RWPE1 (cell line): ENCODE measurements at regions not wholly inside any gene's neighbourhood (a gene's known extent, or its start where the extent isn't known, plus 50 kb on each side); places are given as distances from the start of the nearest gene placed in this dataset.
"Not testable (repeated sequence)": the region's sequence is repeated elsewhere in the genome, so short reads cannot be mapped to it uniquely, and the experiment has no call there.

Experiments used
- CTCF ChIA-PET: fragments of 350-600 bp; sonication (Branson Sonifier 250); formaldehyde crosslinking; extraction: SDS; loops from one replicate; lab custom pipeline; 2021; lab: Yijun Ruan, JAX
- POLR2A ChIA-PET: fragments of 400-600 bp; formaldehyde crosslinking; extraction: SDS; loops from one replicate; lab custom pipeline; 2020; ENCODE audit warnings: antibody characterized with exemption; ENCODE audit not compliant: low non-redundant PET; lab: Yijun Ruan, JAX
- DNase-seq: peaks from one replicate; pipeline ENCODE4 v3.0.0; 2012; ENCODE audit warnings: low spot score
- H3K27ac ChIP-seq: fragments of 450-650 bp; 2 replicates; pipeline ENCODE4 v1.5.1; 2017
- CTCF ChIP-seq: fragments of 450-650 bp; conservative IDR thresholded peaks from 2 replicates; pipeline ENCODE4 v1.5.1; 2017; ENCODE audit warnings: low read depth, mild to moderate bottlenecking

- DNase-seq, result no peak
- ChIA-PET POLR2A (no interaction called here), CTCF (interaction anchor here (0.6 to 0.7 kb wide), 3 partner anchors 9 to 1938 kb away, joined by 3 to 5 read pairs (median 4); no protein-coding TSS in a partner anchor)
- TF ChIP-seq CTCF, result no peak
- no peak overlapping the region for H3K27ac ChIP-seq
Measured at GRCh38 chr11:12585861-12586260, 88.4 kb upstream of the TEAD1 start.

- peak; percentile 30 for DNase-seq
- no peak overlapping the region for H3K27ac ChIP-seq
- CTCF ChIA-PET, result interaction anchor here (0.6 kb wide), 1 partner anchor 691 kb away, joined by 4 read pairs; no protein-coding TSS in a partner anchor
- POLR2A ChIA-PET, result no interaction called here
- TF ChIP-seq CTCF, result no peak
Measured at GRCh38 chr11:12587333-12587991, 86.8 kb upstream of the TEAD1 start.

- POLR2A ChIA-PET, result no interaction called here
- CTCF ChIA-PET, result no interaction called here
- H3K27ac ChIP-seq, result no peak overlapping the region
- no peak for TF ChIP-seq CTCF
- no peak for DNase-seq
Measured at GRCh38 chr11:12591706-12592105, 82.5 kb upstream of the TEAD1 start.

- DNase-seq, result no peak
- no peak overlapping the region for H3K27ac ChIP-seq
- ChIA-PET CTCF (interaction anchor here (0.6 to 0.7 kb wide), 2 partner anchors 284 to 536 kb away, joined by 3 to 5 read pairs; no protein-coding TSS in a partner anchor), POLR2A (no interaction called here)
- no peak for TF ChIP-seq CTCF
Measured at GRCh38 chr11:12592283-12592682, 81.9 kb upstream of the TEAD1 start.

GRCh38 chr11:12595089-12595847 is 79.0 kb upstream of the TEAD1 start:
- DNase-seq, H3K27ac ChIP-seq, POLR2A ChIA-PET: not testable (repeated sequence)
- CTCF ChIA-PET, result interaction anchor here (0.6 kb wide), 1 partner anchor 9 kb away, joined by 3 read pairs; no protein-coding TSS in a partner anchor

GRCh38 chr11:12598330-12599256 is 75.6 kb upstream of the TEAD1 start:
- POLR2A ChIA-PET, result no interaction called here
- TF ChIP-seq CTCF, result no peak
- no peak for DNase-seq
- H3K27ac ChIP-seq, result no peak overlapping the region
- CTCF ChIA-PET, result interaction anchor here (0.9 to 1.4 kb wide), 5 partner anchors 25 to 292 kb away, joined by 3 to 5 read pairs (median 4); no protein-coding TSS in a partner anchor
